RCC 7860 (cell line): ENCODE measurements at regions not wholly inside any gene's neighbourhood (a gene's known extent, or its start where the extent isn't known, plus 50 kb on each side); places are given as distances from the start of the nearest gene placed in this dataset.
"Not testable (repeated sequence)": the region's sequence is repeated elsewhere in the genome, so short reads cannot be mapped to it uniquely, and the experiment has no call there.

Source experiments
- DNase-seq: peaks from one replicate; pipeline ENCODE4 v3.0.0-alpha.2; 2015; ENCODE audit warnings: low spot score
- FAIRE-seq: peaks from 2 replicates; lab custom pipeline; 2012; peaks lifted over from hg19 to GRCh38; lab: Jason Lieb, UNC

DNA sequence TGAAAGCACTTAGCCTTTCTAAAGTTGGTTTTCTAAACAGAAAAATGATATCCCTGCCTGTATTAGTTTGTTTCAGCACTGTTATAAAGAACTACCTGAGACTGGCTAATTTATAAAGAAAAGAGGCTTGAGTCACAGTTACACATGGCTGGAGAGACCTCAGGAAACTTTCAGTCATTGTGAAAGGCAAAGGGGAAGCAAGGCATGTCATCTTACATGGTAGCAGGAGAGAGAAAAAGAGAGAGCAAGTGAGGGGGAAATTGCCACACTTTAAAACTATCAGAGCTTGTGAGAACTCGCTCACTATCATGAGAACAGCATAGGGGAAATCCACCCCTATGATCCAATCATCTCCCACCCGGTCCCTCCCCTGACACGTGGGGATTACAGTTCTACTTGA lies 64.9 kb downstream of the FAM170A start:
- no peak for FAIRE-seq
- DNase-seq, result no peak

GRCh38 chr5:119706049-119706448 lies 76.7 kb downstream of the FAM170A start:
- no peak for DNase-seq
- no peak for FAIRE-seq

GRCh38 chr5:119708076-119708790 lies 78.9 kb downstream of the FAM170A start:
- DNase-seq (no peak), FAIRE-seq (no peak)

GRCh38 chr5:119721775-119722174 lies 92.4 kb downstream of the FAM170A start:
- DNase-seq (no peak), FAIRE-seq (no peak)

GRCh38 chr5:119725291-119725690 lies 95.9 kb downstream of the FAM170A start:
- not testable (repeated sequence) for FAIRE-seq, DNase-seq

DNA sequence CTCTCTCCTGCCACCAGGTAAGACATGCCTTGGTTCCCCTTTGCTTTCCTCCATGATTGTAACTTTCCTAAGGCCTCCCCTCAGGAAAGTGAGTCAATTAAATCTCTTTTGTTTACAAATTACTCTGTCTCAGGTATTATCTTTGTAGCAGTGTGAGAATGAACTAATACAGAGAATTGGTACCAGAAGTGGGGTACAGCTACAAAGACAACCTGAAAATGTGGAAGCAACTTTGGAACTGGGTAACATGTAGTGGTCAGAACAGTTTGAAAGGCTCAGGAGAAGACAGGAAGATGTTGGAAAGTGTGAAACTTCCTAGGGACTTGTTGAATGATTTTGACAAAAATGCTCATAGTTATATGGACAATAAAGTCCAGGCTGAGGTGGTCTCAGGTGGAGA lies 97.2 kb downstream of the FAM170A start:
- FAIRE-seq, result no peak
- DNase-seq, result no peak

GRCh38 chr5:119740225-119740624 lies 110.9 kb downstream of the FAM170A start:
- FAIRE-seq (no peak), DNase-seq (no peak)

DNA sequence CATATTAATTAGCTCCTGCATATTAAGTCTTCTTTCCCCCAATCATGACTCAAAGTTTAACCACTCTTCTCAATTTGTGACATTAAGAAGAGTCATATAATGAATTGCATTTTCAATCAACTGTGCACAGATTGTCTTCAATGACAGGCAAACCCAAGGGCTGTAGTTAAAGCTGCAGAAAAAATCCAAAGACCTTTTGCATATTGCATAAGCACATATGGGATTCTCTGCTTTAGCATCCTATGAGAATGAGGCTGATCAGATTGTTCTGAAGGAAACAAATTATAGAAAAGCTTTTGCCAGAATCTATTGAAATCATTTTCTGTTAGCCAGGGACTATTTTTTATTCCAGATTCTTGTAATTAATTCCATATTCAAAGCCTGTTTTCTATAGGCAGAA lies 112.3 kb downstream of the FAM170A start:
- no peak for FAIRE-seq
- DNase-seq, result no peak

DNA sequence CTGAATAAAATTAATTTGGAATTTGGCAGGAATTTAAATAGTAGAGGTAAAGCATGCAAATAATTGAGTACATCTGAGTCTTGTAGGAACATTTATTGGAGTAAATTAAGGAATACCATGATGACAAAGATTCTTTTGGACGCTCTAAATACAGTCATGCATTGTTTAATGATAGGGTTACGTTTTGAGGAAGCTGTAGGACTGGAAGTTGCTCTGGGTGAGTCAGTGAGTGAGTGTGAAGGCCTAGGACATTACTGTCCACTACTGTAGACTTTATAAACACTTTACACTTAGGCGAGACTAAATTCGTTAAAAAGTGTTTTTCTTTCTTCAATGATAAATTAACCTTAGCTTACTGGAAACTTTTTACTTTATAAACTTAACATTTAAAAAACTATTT lies 113.0 kb downstream of the FAM170A start:
- FAIRE-seq, result no peak

GRCh38 chr5:119743927-119744326 lies 114.6 kb downstream of the FAM170A start:
- DNase-seq (no peak), FAIRE-seq (no peak)

More for the DNA sequence above, 113.0 kb downstream of the FAM170A start:
- DNase-seq, result no peak

GRCh38 chr5:119745976-119746375 lies 116.6 kb downstream of the FAM170A start:
- DNase-seq (no peak), FAIRE-seq (no peak)

- FAIRE-seq (no peak), DNase-seq (no peak)
Observed at GRCh38 chr5:119746984-119747383, 117.6 kb downstream of the FAM170A start.

- no peak for FAIRE-seq
Observed at GRCh38 chr5:119750887-119751733, 121.8 kb downstream of the FAM170A start.

GRCh38 chr5:119751734-119752094 lies 122.4 kb downstream of the FAM170A start:
- FAIRE-seq (no peak), DNase-seq (no peak)

More at GRCh38 chr5:119750887-119751733, 121.8 kb downstream of the FAM170A start:
- DNase-seq, result no peak

DNA sequence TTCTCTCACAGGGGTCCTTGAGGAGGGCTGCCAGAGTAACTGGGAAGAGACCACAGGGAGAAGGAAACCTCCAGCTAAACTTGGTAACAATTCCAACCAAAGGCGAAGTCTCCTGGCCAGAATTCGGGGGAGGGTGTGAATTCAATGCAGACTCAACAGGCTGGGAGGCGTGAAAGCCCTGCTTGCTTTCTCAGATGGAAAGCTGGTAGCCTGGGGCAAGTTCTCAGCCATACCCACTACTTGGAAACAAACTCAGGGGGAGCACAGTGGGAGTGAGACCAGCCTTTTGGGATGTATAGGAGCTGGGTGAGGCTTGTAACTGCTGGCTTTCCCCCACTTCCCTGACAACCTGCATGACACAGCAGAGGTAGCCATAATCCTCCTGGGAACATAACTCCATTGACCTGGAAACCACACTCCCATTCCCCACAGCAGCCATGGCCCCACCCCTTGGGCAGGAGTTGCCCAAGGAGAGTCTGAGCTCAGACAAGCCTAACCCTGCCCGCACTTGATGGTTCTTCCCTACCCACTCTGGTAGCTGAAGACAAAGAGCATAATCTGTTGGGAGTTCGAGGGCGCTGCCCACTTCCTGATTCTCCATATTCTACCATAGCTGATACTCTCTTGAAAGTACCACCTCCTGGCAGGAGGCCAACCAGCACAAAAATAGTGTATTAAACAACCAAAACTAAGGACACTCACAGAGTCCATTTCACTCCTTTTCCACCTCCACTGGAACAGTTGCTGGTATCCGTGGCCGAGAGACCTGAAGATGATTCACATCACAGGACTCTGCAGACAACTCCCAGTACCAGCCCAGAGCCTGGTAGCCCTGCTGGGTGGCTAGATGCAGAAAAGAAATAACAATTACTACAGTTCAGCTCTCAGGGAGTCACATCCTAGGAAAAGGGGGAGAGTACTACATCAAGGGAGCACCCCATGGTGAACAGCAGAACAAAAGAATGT lies 123.8 kb downstream of the FAM170A start:
- peak; percentile 54 for DNase-seq
- peak; percentile 62 for FAIRE-seq

DNA sequence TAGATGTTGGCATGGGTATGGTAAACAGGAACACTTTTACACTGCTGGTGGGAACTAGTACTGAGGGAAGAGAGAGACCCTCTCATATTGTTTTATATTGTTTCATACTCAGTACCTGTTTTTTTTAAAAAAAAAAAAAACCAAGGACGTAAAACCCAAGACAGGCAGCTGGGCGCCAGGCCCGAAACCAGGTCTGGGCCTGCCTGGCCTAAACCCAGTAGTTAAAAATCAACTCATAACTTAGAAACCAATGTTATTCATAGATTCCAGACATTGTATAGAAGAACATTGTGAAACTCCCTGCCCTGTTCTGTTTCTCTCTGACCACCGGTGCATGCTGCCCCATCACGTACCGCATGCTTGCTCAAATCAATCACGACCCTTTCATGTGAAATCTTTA lies 125.5 kb downstream of the FAM170A start:
- peak; percentile 82 for FAIRE-seq

DNA sequence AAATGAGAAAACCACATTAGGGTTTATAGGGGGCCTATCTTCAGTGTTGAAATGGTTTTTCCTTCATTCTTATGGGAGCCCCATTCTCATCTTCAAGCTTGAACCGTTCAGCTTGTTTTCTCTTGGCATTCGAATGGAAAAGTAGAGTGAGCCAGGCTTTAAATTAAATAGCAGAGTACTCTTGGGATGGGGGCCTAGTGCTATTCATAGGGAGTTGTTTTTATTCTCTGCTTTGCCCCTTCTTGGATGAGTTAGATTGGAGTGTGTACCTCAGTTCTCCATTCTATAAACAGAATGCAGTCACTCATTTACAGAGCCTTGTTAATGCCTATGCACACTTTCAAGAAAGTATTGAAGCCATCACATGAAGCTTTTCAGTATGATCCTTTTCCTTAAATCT lies 127.9 kb downstream of the FAM170A start:
- DNase-seq (no peak), FAIRE-seq (no peak)

More for the DNA sequence above, 125.5 kb downstream of the FAM170A start:
- not testable (repeated sequence) for DNase-seq

GRCh38 chr5:119769695-119770693 lies 140.6 kb downstream of the FAM170A start:
- FAIRE-seq, DNase-seq: not testable (repeated sequence)

- FAIRE-seq, DNase-seq: not testable (repeated sequence)
Observed at GRCh38 chr5:119780145-119780544, 150.8 kb downstream of the FAM170A start.

- DNase-seq, result no peak
- no peak for FAIRE-seq
Observed at GRCh38 chr5:119785057-119785456, 155.7 kb downstream of the FAM170A start.
